Karpas-422 (cell line): ENCODE measurements at regions not wholly inside any gene's neighbourhood (a gene's known extent, or its start where the extent isn't known, plus 50 kb on each side); places are given as distances from the start of the nearest gene placed in this dataset.
"Not testable (repeated sequence)": the region's sequence is repeated elsewhere in the genome, so short reads cannot be mapped to it uniquely, and the experiment has no call there.

ENCODE experiments used
- DNase-seq: peaks from one replicate; pipeline ENCODE4 v3.0.0-alpha.2; 2015
- H2AFZ ChIP-seq: fragments of 200-600 bp; sonication (generic); 2 replicates; pipeline ENCODE4 v1.6.1; 2014; ENCODE audit warnings: antibody characterized with exemption, low read length, mixed read lengths
- H3K27ac ChIP-seq: fragments of 200-600 bp; sonication (generic); 2 replicates; pipeline ENCODE4 v1.5.1; 2014; ENCODE audit warnings: mild to moderate bottlenecking, low read length, moderate library complexity
- H3K27me3 ChIP-seq: fragments of 200-600 bp; sonication (generic); 2 replicates; pipeline ENCODE4 v1.6.1; 2014; ENCODE audit warnings: low read length, mixed read lengths
- H3K36me3 ChIP-seq: fragments of 200-600 bp; sonication (generic); 2 replicates; pipeline ENCODE4 v1.6.1; 2014; ENCODE audit warnings: low read length, mixed read lengths; ENCODE audit not compliant: insufficient read depth
- H3K4me1 ChIP-seq: fragments of 200-600 bp; sonication (generic); 2 replicates; pipeline ENCODE4 v1.6.1; 2014; ENCODE audit warnings: mild to moderate bottlenecking, low read length, mixed read lengths
- H3K4me2 ChIP-seq: fragments of 200-600 bp; sonication (generic); 2 replicates; pipeline ENCODE4 v1.6.1; 2014; ENCODE audit warnings: low read length, low read depth, mild to moderate bottlenecking; ENCODE audit not compliant: poor library complexity, severe bottlenecking
- H3K4me3 ChIP-seq: fragments of 200-600 bp; sonication (generic); 2 replicates; pipeline ENCODE4 v1.5.1; 2014; ENCODE audit warnings: mild to moderate bottlenecking, antibody characterized with exemption, low read length, mixed read lengths
- H3K79me2 ChIP-seq: fragments of 200-600 bp; sonication (generic); 2 replicates; pipeline ENCODE4 v1.6.1; 2014; ENCODE audit warnings: mild to moderate bottlenecking, low read length, mixed read lengths
- H3K9ac ChIP-seq: fragments of 200-600 bp; sonication (generic); 2 replicates; pipeline ENCODE4 v1.6.0; 2014; ENCODE audit warnings: low read length
- H3K9me2 ChIP-seq: fragments of 200-600 bp; sonication (generic), shearing (Covaris generic); replicated peaks from 2 replicates; pipeline ENCODE4 v1.6.0; 2014; ENCODE audit warnings: mild to moderate bottlenecking, low read length, moderate library complexity; ENCODE audit not compliant: insufficient read depth
- H3K9me3 ChIP-seq: fragments of 300-700, 200-600 bp; sonication (generic); 2 replicates; pipeline ENCODE4 v1.6.1; 2014; ENCODE audit warnings: low read length, mixed read lengths
- H4K20me1 ChIP-seq: fragments of 200-600 bp; sonication (generic); 2 replicates; pipeline ENCODE4 v1.6.1; 2014; ENCODE audit warnings: mild to moderate bottlenecking, antibody characterized with exemption, low read length, low read depth; ENCODE audit not compliant: insufficient read depth

GRCh38 chr7:32668387-32669097 is 173.3 kb downstream of the AVL9 start:
- not testable (repeated sequence) for H3K36me3 ChIP-seq, H3K79me2 ChIP-seq, H3K27me3 ChIP-seq, H3K9me2 ChIP-seq, H3K9ac ChIP-seq, H3K27ac ChIP-seq, H3K4me1 ChIP-seq, DNase-seq, H2AFZ ChIP-seq, H3K9me3 ChIP-seq, H3K4me3 ChIP-seq, H4K20me1 ChIP-seq
- peak overlapping the region; percentile 33 for H3K4me2 ChIP-seq

GRCh38 chr7:32667586-32667985 is 172.3 kb downstream of the AVL9 start:
- H3K4me3 ChIP-seq, DNase-seq, H3K27me3 ChIP-seq, H3K4me2 ChIP-seq, H4K20me1 ChIP-seq, H3K9ac ChIP-seq, H3K36me3 ChIP-seq, H3K27ac ChIP-seq, H3K9me2 ChIP-seq, H3K4me1 ChIP-seq, H2AFZ ChIP-seq, H3K9me3 ChIP-seq, H3K79me2 ChIP-seq: not testable (repeated sequence)

DNA sequence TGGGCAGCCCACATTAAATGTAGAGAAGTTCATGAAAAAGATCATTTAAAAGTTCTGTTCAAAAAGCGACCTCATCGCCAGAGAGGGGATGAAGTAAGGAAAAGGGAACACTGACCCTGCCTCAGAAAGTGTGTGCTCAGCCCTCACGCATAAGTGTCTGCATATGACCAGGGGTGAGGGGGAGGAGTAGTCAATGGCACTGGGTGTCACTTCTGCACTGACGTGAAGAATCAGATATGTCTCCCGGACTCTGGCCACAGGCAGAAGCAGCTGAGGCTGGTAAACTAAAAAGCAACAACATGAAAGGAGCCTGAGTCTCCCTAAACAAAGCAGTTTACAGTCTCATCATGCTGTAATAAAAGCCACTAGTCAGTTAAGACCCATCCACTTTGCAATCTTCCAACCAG is 168.5 kb downstream of the AVL9 start:
- not testable (repeated sequence) for DNase-seq, H3K9ac ChIP-seq, H3K9me3 ChIP-seq, H3K27me3 ChIP-seq, H2AFZ ChIP-seq, H3K4me3 ChIP-seq, H3K4me2 ChIP-seq, H4K20me1 ChIP-seq, H3K9me2 ChIP-seq, H3K4me1 ChIP-seq, H3K79me2 ChIP-seq, H3K36me3 ChIP-seq, H3K27ac ChIP-seq

- not testable (repeated sequence) for H3K9ac ChIP-seq, H3K4me2 ChIP-seq, H3K79me2 ChIP-seq, H3K27ac ChIP-seq, H3K4me3 ChIP-seq, H2AFZ ChIP-seq, DNase-seq, H3K9me3 ChIP-seq, H4K20me1 ChIP-seq, H3K4me1 ChIP-seq, H3K36me3 ChIP-seq, H3K27me3 ChIP-seq, H3K9me2 ChIP-seq
Observed at GRCh38 chr7:32662509-32662908, 167.2 kb downstream of the AVL9 start.

DNA sequence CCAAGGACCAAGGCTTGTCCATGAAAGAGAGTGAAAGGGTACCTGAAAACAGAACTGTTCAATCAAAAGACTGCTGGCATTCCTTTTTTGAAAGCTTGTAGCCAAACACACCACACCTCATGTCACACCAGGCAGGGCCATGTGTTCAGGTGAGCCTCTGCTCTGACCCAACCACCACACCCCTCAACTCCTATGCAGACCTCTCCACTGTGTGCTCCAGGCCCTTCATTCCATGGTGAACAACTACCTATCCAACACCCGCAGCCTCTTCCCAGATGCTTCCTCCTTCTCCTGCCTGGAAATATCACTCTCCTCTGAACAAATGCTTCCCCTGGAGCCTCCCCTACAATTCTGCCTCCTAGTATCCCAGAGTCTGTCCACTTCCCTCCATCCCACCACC is 166.6 kb downstream of the AVL9 start:
- Histone ChIP-seq H3K27ac (no peak overlapping the region), H3K9me3 (no peaks in the 10 kb centered on the region), H3K27me3 (no peaks in the 10 kb centered on the region), H3K79me2 (no peaks in the 10 kb centered on the region), H2AFZ (no peak overlapping the region), H3K9ac (no peak overlapping the region), H3K4me2 (no peak overlapping the region), H3K9me2 (no peaks in the 10 kb centered on the region), H4K20me1 (no peaks in the 10 kb centered on the region), H3K36me3 (no peaks in the 10 kb centered on the region), H3K4me3 (no peak overlapping the region), H3K4me1 (no peaks in the 10 kb centered on the region)
- DNase-seq, result no peak

- Histone ChIP-seq H3K4me1 (no peaks in the 10 kb centered on the region), H3K36me3 (no peaks in the 10 kb centered on the region), H3K27ac (no peak overlapping the region), H3K9me3 (no peaks in the 10 kb centered on the region), H4K20me1 (no peaks in the 10 kb centered on the region), H3K9me2 (no peaks in the 10 kb centered on the region), H3K9ac (no peak overlapping the region), H2AFZ (no peak overlapping the region), H3K4me2 (no peak overlapping the region), H3K27me3 (no peaks in the 10 kb centered on the region), H3K79me2 (no peaks in the 10 kb centered on the region), H3K4me3 (no peak overlapping the region)
- no peak for DNase-seq
Observed at GRCh38 chr7:32661501-32661900, 166.2 kb downstream of the AVL9 start.

DNA sequence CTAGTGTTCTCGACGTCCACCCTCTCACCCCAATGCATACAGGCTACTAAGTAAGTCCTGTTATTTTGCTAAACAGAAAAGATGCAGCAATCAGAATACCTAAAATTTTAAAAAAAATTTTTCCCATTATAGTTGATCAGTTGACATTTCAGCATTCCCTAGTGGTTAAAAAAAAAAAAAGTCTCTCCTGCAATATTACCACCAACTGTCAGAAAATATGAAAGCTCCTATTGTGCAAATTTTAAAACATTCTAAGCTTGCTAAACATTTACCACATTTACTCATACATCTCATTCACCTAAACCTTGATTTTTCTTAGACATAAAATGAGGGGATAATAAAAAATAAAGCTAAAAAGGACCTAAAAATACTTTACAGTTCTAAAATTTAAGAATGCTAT is 165.6 kb downstream of the AVL9 start:
- no peaks in the 10 kb centered on the region for H4K20me1 ChIP-seq
- no peak overlapping the region for H3K4me3 ChIP-seq
- DNase-seq, result no peak
- no peak overlapping the region for H3K9ac ChIP-seq
- no peaks in the 10 kb centered on the region for H3K36me3 ChIP-seq
- H3K9me3 ChIP-seq, result no peaks in the 10 kb centered on the region
- H3K27me3 ChIP-seq, result no peaks in the 10 kb centered on the region
- no peak overlapping the region for H3K27ac ChIP-seq
- no peaks in the 10 kb centered on the region for H3K4me1 ChIP-seq
- no peaks in the 10 kb centered on the region for H3K9me2 ChIP-seq
- H3K79me2 ChIP-seq, result no peaks in the 10 kb centered on the region
- H2AFZ ChIP-seq, result no peak overlapping the region
- no peak overlapping the region for H3K4me2 ChIP-seq

DNA sequence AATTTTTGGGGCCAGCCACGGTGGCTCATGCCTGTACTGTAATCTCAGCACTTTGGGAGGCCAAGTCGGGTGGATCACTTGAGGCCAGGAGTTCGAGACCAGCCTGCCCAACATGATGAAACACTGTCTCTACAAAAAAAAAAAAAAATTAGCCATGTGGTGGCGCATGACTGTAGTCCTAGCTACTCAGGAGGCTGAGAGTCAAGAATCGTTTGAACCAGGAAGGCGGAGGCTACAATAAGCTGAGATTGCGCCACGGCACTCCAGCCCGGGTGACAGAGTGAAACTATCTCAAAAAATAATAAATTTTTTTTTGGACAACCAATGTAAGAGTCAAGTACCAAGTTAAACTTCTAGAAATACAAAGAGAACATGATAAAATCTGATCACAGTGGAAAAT is 164.6 kb downstream of the AVL9 start:
- no peak overlapping the region for H3K4me3 ChIP-seq
- no peaks in the 10 kb centered on the region for H3K27me3 ChIP-seq
- H4K20me1 ChIP-seq, result no peaks in the 10 kb centered on the region
- H3K27ac ChIP-seq, result no peak overlapping the region
- no peaks in the 10 kb centered on the region for H3K9me3 ChIP-seq
- DNase-seq, result no peak
- no peaks in the 10 kb centered on the region for H3K9me2 ChIP-seq
- no peaks in the 10 kb centered on the region for H3K4me1 ChIP-seq
- no peak overlapping the region for H3K9ac ChIP-seq
- H2AFZ ChIP-seq, result no peak overlapping the region
- no peaks in the 10 kb centered on the region for H3K36me3 ChIP-seq
- H3K79me2 ChIP-seq, result no peaks in the 10 kb centered on the region
- no peak overlapping the region for H3K4me2 ChIP-seq

GRCh38 chr7:32658467-32658869 is 163.2 kb downstream of the AVL9 start:
- no peak overlapping the region for H3K9ac ChIP-seq
- H3K27me3 ChIP-seq, result no peaks in the 10 kb centered on the region
- no peaks in the 10 kb centered on the region for H3K36me3 ChIP-seq
- H3K27ac ChIP-seq, result no peak overlapping the region
- H2AFZ ChIP-seq, result no peak overlapping the region
- no peak overlapping the region for H3K4me3 ChIP-seq
- H4K20me1 ChIP-seq, result no peaks in the 10 kb centered on the region
- no peaks in the 10 kb centered on the region for H3K79me2 ChIP-seq
- no peaks in the 10 kb centered on the region for H3K9me3 ChIP-seq
- DNase-seq, result no peak
- no peaks in the 10 kb centered on the region for H3K4me1 ChIP-seq
- no peaks in the 10 kb centered on the region for H3K9me2 ChIP-seq
- H3K4me2 ChIP-seq, result no peak overlapping the region
